ENCODE measurements at regions not wholly inside any gene's neighbourhood (a gene's known extent, or its start where the extent isn't known, plus 50 kb on each side); places are given as distances from the start of the nearest gene placed in this dataset.

DNA sequence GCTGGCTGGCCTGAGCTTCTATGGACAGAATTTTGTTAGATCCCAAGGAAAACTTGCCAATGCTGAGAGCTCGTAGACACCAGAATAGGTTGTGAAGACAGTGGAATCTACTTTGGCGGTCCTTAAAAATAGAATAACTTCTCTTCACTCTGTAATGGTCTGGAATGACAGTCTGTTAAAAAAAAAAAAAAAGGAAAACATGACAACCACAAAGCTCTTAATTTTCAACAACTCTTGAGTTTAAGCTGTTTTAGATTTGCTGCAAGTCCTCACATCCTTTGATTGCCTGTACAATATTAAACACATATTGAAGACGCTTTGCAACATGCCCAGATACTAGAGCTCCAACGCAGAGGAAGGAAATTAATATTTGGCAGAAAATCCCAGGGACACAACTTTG lies 122.8 kb upstream of the GALNT15 start:
- intact Hi-C loops (cut with micrococcal nuclease; ENCODE audit: unreplicated experiment) (no loop called here), in situ Hi-C loops (cut with MboI) (loop anchor here (10.0 kb wide), 1 partner anchor 503 kb away; no protein-coding TSS in a partner anchor)
- SMC1A ChIA-PET (ENCODE audit: uncharacterized antibody, unreplicated experiment), result interaction anchor here (0.7 to 4.8 kb wide), 7 partner anchors 123 to 421 kb away, joined by 3 to 38 read pairs (median 3); partner anchors contain the start of gene GALNT15

DNA sequence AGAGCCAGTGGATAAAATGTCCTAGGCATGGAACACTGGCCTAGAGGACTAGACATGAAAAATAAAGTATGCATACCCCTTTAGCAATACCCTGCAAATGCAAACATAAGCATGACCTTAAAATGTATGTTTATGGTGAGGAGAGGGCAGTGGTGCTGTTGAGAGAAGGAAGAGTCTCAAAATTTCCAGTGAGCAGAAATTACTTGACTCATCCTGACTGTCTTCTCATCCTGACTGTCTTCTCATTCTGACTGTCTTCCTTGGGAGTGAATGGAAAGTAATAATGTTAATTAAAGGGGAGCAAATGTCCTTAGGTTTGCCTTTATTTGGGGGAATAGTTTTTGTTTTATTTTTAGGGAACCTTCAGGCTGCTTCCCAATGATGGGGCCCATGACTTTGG lies 121.5 kb upstream of the GALNT15 start:
- Histone ChIP-seq H3K79me2 (ENCODE audit: control insufficient read depth, insufficient read depth, low read length) (no peaks in the 10 kb centered on the region), H3K27me3 (replicated peaks in 1 of 2; ENCODE audit: control insufficient read depth in 2 of 2, insufficient read depth in 2 of 2, low read length in 1 of 2) (no peaks in the 10 kb centered on the region), H2AFZ (ENCODE audit: control insufficient read depth, low read depth, low read length) (no peak overlapping the region), H3K4me3 (no peak overlapping the region), H3K9me3 (replicated peaks; ENCODE audit: control insufficient read depth, insufficient read depth, low read length) (no peaks in the 10 kb centered on the region), H3K4me2 (ENCODE audit: control insufficient read depth, insufficient read depth) (no peak overlapping the region), H3K27ac (ENCODE audit: control insufficient read depth, insufficient read depth) (no peak overlapping the region), H3K9ac (ENCODE audit: control insufficient read depth, insufficient read depth, low read length) (no peak overlapping the region), H3K36me3 (ENCODE audit: control insufficient read depth in 2 of 2, insufficient read depth in 2 of 2, low read length in 1 of 2) (no peaks in the 10 kb centered on the region), H4K20me1 (ENCODE audit: control insufficient read depth, insufficient read depth) (no peaks in the 10 kb centered on the region), H3K4me1 (ENCODE audit: control insufficient read depth, insufficient read depth, low read length) (no peaks in the 10 kb centered on the region)
- FAIRE-seq, result no peak
- ChIA-PET RAD21 (ENCODE audit: unreplicated experiment) (no interaction called here), CTCF (no interaction called here), SMC1A (ENCODE audit: uncharacterized antibody, unreplicated experiment) (no interaction called here), POLR2A (no interaction called here)
- TF ChIP-seq ETV6 (conservative IDR thresholded peaks at IDR 0.05 in 1 of 2, IDR thresholded peaks at IDR 0.05 in 1 of 2; ENCODE audit: borderline replicate concordance in 1 of 2, low read depth in 1 of 2) (no peak), MYB (IDR thresholded peaks at IDR 0.05; ENCODE audit: borderline replicate concordance, low read depth, low read length) (no peak), BCL3 (IDR thresholded peaks at IDR 0.05; ENCODE audit: borderline replicate concordance, insufficient read depth, low read depth, low read length, poor library complexity, severe bottlenecking) (no peak), MXI1 (IDR thresholded peaks at IDR 0.05; ENCODE audit: low read depth, low read length) (no peak), ATF3 (IDR thresholded peaks at IDR 0.05; ENCODE audit: borderline replicate concordance, extremely low read depth, low read depth, low read length) (no peak)
- no peak for ATAC-seq
- intact Hi-C loops (cut with micrococcal nuclease; ENCODE audit: unreplicated experiment) (no loop called here), in situ Hi-C loops (cut with MboI) (loop anchor here (10.0 kb wide), 1 partner anchor 502 kb away; no protein-coding TSS in a partner anchor)
- DNase-seq (ENCODE audit: low read depth, low spot score), result no peak
- BruUV-seq (replicated peaks), result no TSS peak

More for the DNA sequence above, 122.8 kb upstream of the GALNT15 start:
- Histone ChIP-seq H3K4me3 (no peak overlapping the region), H3K9ac (ENCODE audit: control insufficient read depth, insufficient read depth, low read length) (no peak overlapping the region), H4K20me1 (ENCODE audit: control insufficient read depth, insufficient read depth) (no peaks in the 10 kb centered on the region), H3K9me3 (replicated peaks; ENCODE audit: control insufficient read depth, insufficient read depth, low read length) (no peaks in the 10 kb centered on the region), H3K27ac (ENCODE audit: control insufficient read depth, insufficient read depth) (no peak overlapping the region), H2AFZ (ENCODE audit: control insufficient read depth, low read depth, low read length) (no peak overlapping the region), H3K4me2 (ENCODE audit: control insufficient read depth, insufficient read depth) (no peak overlapping the region), H3K4me1 (ENCODE audit: control insufficient read depth, insufficient read depth, low read length) (no peaks in the 10 kb centered on the region), H3K36me3 (ENCODE audit: control insufficient read depth in 2 of 2, insufficient read depth in 2 of 2, low read length in 1 of 2) (no peaks in the 10 kb centered on the region), H3K27me3 (replicated peaks in 1 of 2; ENCODE audit: control insufficient read depth in 2 of 2, insufficient read depth in 2 of 2, low read length in 1 of 2) (no peaks in the 10 kb centered on the region), H3K79me2 (ENCODE audit: control insufficient read depth, insufficient read depth, low read length) (no peaks in the 10 kb centered on the region)
- BruUV-seq (replicated peaks), result no TSS peak
- no peak for ATAC-seq
- FAIRE-seq, result no peak
- ChIA-PET RAD21 (ENCODE audit: unreplicated experiment) (interaction anchor here (0.8 to 1.2 kb wide), 2 partner anchors 127 to 842 kb away, joined by 3 read pairs; no protein-coding TSS in a partner anchor), POLR2A (interaction anchor here (0.7 kb wide), 1 partner anchor 189 kb away, joined by 3 read pairs; no protein-coding TSS in a partner anchor), CTCF (interaction anchor here (0.6 to 7.6 kb wide), 5 partner anchors 89 to 207 kb away, joined by 3 to 127 read pairs (median 4); partner anchors contain the start of gene GALNT15)
- no peak for TF ChIP-seq DPF2 (IDR thresholded peaks at IDR 0.05)
- no peak for TF ChIP-seq IKZF2 (IDR thresholded peaks at IDR 0.05)
- TF ChIP-seq BACH1 (IDR thresholded peaks at IDR 0.05; ENCODE audit: borderline replicate concordance), result no peak
- TF ChIP-seq ZNF274 (IDR thresholded peaks at IDR 0.05; ENCODE audit: insufficient read depth, insufficient read length), result no peak
- TF ChIP-seq PML (IDR thresholded peaks at IDR 0.05; ENCODE audit: low read length), result no peak
- TF ChIP-seq TCF12 (IDR thresholded peaks at IDR 0.05; ENCODE audit: low read depth, low read length), result no peak
- 69% methylated on average over 4 of the region's 4 CpGs for WGBS (ENCODE audit: insufficient coverage, insufficient replicate concordance, low lambda C conversion rate, missing lambda C conversion rate)
- DNase-seq (ENCODE audit: low read depth, low spot score), result no peak

Measured in GM12878 (cell line).